ENCODE measurements at regions not wholly inside any gene's neighbourhood (a gene's known extent, or its start where the extent isn't known, plus 50 kb on each side); places are given as distances from the start of the nearest gene placed in this dataset.

DNA sequence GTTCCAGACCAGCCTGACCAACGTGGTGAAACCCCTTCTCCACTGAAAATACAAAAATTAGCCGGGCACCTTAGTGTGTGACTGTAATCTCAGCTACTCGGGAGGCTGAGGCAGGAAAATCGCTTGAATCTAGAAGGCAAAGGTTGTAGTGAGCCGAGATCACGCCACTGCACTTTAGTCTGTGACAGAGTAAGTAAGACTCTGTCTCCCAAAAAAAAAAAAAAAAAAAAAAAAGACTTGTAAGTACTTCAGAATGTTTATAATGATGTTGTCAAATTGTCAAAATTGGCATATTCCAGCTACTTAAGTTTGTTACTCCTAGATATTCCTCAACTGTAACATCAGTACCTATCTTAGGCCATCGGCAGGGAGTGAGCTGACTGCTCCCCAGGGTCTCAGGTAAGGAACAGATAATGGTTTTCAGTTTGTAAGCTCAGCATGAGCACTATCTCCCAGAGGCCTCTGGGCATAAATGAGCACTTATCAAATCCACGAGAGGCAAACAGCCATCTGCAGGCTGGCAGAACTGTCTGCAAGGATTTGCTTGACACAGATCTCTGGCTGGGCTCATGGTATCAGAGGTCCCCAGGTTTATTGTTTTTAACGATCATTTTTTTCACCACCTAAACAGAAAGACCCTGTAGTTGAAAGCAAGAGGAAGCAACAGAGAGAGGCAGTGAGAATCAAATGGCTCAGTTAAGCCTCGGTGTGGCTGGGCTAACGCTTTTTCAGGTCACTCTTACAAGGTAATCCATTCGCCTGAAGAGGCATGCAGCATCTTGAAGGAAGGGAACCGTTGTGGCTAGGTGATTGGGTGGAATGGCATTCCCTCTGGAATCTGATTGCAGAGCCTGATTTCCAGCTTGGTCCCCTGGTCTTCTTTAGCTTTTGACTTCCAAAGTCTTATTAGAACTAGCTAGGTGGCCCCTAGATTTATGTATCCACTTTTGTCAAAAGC is 115.9 kb downstream of the LY86 start:
- WGBS: 77% methylated on average over 13 of the region's 13 CpGs
- H3K27me3 ChIP-seq: no peaks in the 10 kb centered on the region
- no peaks in the 10 kb centered on the region for H3K9me3 ChIP-seq
- no peak for DNase-seq (ENCODE audit: low spot score in 2 of 2)
- peaks cover 32% of the 10 kb centered on the region for H3K4me1 ChIP-seq
- no peak for TF ChIP-seq POLR2A (IDR thresholded peaks at IDR 0.05)
- TF ChIP-seq POLR2AphosphoS5 (IDR thresholded peaks at IDR 0.05): no peak
- TF ChIP-seq EP300 (IDR thresholded peaks at IDR 0.05): no peak
- no peak for TF ChIP-seq CTCF (IDR thresholded peaks at IDR 0.05)
- H3K4me3 ChIP-seq: no peak overlapping the region
- no peaks in the 10 kb centered on the region for H3K36me3 ChIP-seq
- no peak overlapping the region for H3K27ac ChIP-seq

DNA sequence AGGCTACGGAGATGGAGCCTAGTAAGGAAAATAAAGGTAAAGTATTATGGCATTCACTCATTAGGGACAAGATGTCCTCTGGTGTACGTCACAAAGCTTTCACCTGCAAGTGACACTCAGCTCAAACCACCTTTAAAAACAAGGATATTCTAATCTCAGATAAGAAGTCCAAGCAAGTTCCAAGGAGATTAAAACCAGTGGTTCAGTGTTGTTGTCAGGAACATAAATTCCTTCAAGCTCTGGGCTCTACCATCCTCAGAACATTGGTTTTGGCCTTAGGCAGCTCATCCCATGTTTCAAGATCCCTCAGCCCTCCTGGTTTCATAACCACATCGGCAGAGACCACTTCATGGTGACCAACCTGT is 116.5 kb downstream of the LY86 start:
- no peaks in the 10 kb centered on the region for H3K9me3 ChIP-seq
- DNase-seq (ENCODE audit: low spot score in 2 of 2): no peak
- H3K4me1 ChIP-seq: peaks cover 25% of the 10 kb centered on the region
- no peaks in the 10 kb centered on the region for H3K36me3 ChIP-seq
- WGBS: 92% methylated on average over 3 of the region's 3 CpGs
- H3K4me3 ChIP-seq: no peak overlapping the region
- no peaks in the 10 kb centered on the region for H3K27me3 ChIP-seq
- no peak for TF ChIP-seq EP300 (IDR thresholded peaks at IDR 0.05)
- no peak for TF ChIP-seq CTCF (IDR thresholded peaks at IDR 0.05)
- no peak for TF ChIP-seq POLR2AphosphoS5 (IDR thresholded peaks at IDR 0.05)
- no peak for TF ChIP-seq POLR2A (IDR thresholded peaks at IDR 0.05)
- no peak overlapping the region for H3K27ac ChIP-seq

- Histone ChIP-seq H3K4me3 (no peak overlapping the region), H3K9me3 (no peaks in the 10 kb centered on the region), H3K36me3 (no peaks in the 10 kb centered on the region), H3K27ac (no peak overlapping the region), H3K4me1 (peaks cover 15% of the 10 kb centered on the region), H3K27me3 (no peaks in the 10 kb centered on the region)
- DNase-seq (ENCODE audit: low spot score in 2 of 2): no peak
- WGBS: 86% methylated on average over 13 of the region's 13 CpGs
- TF ChIP-seq POLR2A (IDR thresholded peaks at IDR 0.05) (no peak), CTCF (IDR thresholded peaks at IDR 0.05) (no peak), POLR2AphosphoS5 (IDR thresholded peaks at IDR 0.05) (no peak), EP300 (IDR thresholded peaks at IDR 0.05) (no peak)
Observed at GRCh38 chr6:6705915-6706675, 117.6 kb downstream of the LY86 start.

GRCh38 chr6:6707143-6707542 is 118.6 kb downstream of the LY86 start:
- no peak for DNase-seq (ENCODE audit: low spot score in 2 of 2)
- no peaks in the 10 kb centered on the region for H3K27me3 ChIP-seq
- TF ChIP-seq POLR2A (IDR thresholded peaks at IDR 0.05): no peak
- TF ChIP-seq CTCF (IDR thresholded peaks at IDR 0.05): no peak
- no peak overlapping the region for H3K4me3 ChIP-seq
- no peak overlapping the region for H3K27ac ChIP-seq
- H3K9me3 ChIP-seq: no peaks in the 10 kb centered on the region
- peaks cover 10% of the 10 kb centered on the region for H3K4me1 ChIP-seq
- 83% methylated on average over 6 of the region's 6 CpGs for WGBS
- no peaks in the 10 kb centered on the region for H3K36me3 ChIP-seq

- no peak for DNase-seq (ENCODE audit: low spot score in 2 of 2)
- TF ChIP-seq POLR2AphosphoS5 (IDR thresholded peaks at IDR 0.05) (no peak), EP300 (IDR thresholded peaks at IDR 0.05) (no peak), CTCF (IDR thresholded peaks at IDR 0.05) (no peak), POLR2A (IDR thresholded peaks at IDR 0.05) (no peak)
- H3K27me3 ChIP-seq: no peaks in the 10 kb centered on the region
- H3K9me3 ChIP-seq: no peaks in the 10 kb centered on the region
- no peak overlapping the region for H3K4me3 ChIP-seq
- no peak overlapping the region for H3K27ac ChIP-seq
- no peaks in the 10 kb centered on the region for H3K36me3 ChIP-seq
- peaks cover 26% of the 10 kb centered on the region for H3K4me1 ChIP-seq
- 88% methylated on average over 3 of the region's 3 CpGs for WGBS
Observed at GRCh38 chr6:6709106-6709505, 120.6 kb downstream of the LY86 start.
